BE2C (cell line): ENCODE measurements at regions not wholly inside any gene's neighbourhood (a gene's known extent, or its start where the extent isn't known, plus 50 kb on each side); places are given as distances from the start of the nearest gene placed in this dataset.
A peak's percentile ranks its signal among the peaks of the same experiment; 100 is the strongest.

ENCODE experiments used
- DNase-seq: peaks from one replicate; pipeline ENCODE4 v3.0.0-alpha.2; 2020
- H3K27me3 ChIP-seq: fragments of 250-450 bp; sonication (Bioruptor Pico); 2 replicates; pipeline ENCODE4 v1.5.1; 2020; ENCODE audit warnings: mild to moderate bottlenecking
- H3K36me3 ChIP-seq: fragments of 250-450 bp; sonication (Bioruptor Pico); 2 replicates; pipeline ENCODE4 v1.5.1; 2020; ENCODE audit warnings: mild to moderate bottlenecking
- H3K4me1 ChIP-seq: fragments of 250-450 bp; sonication (Bioruptor Pico); 2 replicates; pipeline ENCODE4 v1.5.1; 2020
- H3K4me3 ChIP-seq: 2 replicates; pipeline ENCODE4 v1.5.1; 2011; ENCODE audit warnings: low read depth, low read length
- H3K9me3 ChIP-seq: fragments of 250-450 bp; sonication (Bioruptor Pico); 2 replicates; pipeline ENCODE4 v1.5.1; 2020
- CTCF ChIP-seq: IDR thresholded peaks from 2 replicates; pipeline ENCODE4 v1.5.1; 2012; ENCODE audit warnings: mild to moderate bottlenecking, low read depth, low read length

GRCh38 chr16:50472472-50472871 is 75.7 kb upstream of the NKD1 start:
- no peak for DNase-seq
- no peaks in the 10 kb centered on the region for H3K9me3 ChIP-seq
- no peaks in the 10 kb centered on the region for H3K36me3 ChIP-seq
- H3K4me3 ChIP-seq = no peak overlapping the region
- no peak for TF ChIP-seq CTCF
- no peaks in the 10 kb centered on the region; the same call in 1 of the 2 replicates for H3K4me1 ChIP-seq
- H3K27me3 ChIP-seq = no peaks in the 10 kb centered on the region

- H3K27me3 ChIP-seq = no peaks in the 10 kb centered on the region
- no peak for TF ChIP-seq CTCF
Measured at GRCh38 chr16:50470687-50471086, 77.5 kb upstream of the NKD1 start.

GRCh38 chr16:50469744-50470321 is 78.4 kb upstream of the NKD1 start:
- Histone ChIP-seq H3K36me3 (no peaks in the 10 kb centered on the region), H3K4me1 (no peaks in the 10 kb centered on the region; the same call in 1 of the 2 replicates), H3K4me3 (no peak overlapping the region), H3K27me3 (no peaks in the 10 kb centered on the region), H3K9me3 (no peaks in the 10 kb centered on the region)
- TF ChIP-seq CTCF = no peak
- no peak for DNase-seq

More at GRCh38 chr16:50470687-50471086, 77.5 kb upstream of the NKD1 start:
- Histone ChIP-seq H3K36me3 (no peaks in the 10 kb centered on the region), H3K4me3 (no peak overlapping the region), H3K9me3 (no peaks in the 10 kb centered on the region), H3K4me1 (no peaks in the 10 kb centered on the region; the same call in 1 of the 2 replicates)
- no peak for DNase-seq

- DNase-seq = no peak
- no peaks in the 10 kb centered on the region for H3K9me3 ChIP-seq
- H3K4me1 ChIP-seq = no peaks in the 10 kb centered on the region; the same call in 1 of the 2 replicates
- H3K4me3 ChIP-seq = no peak overlapping the region
- no peaks in the 10 kb centered on the region for H3K27me3 ChIP-seq
- no peaks in the 10 kb centered on the region for H3K36me3 ChIP-seq
- TF ChIP-seq CTCF = no peak
Measured at GRCh38 chr16:50469121-50469743, 79.0 kb upstream of the NKD1 start.

GRCh38 chr16:50468749-50469078 is 79.5 kb upstream of the NKD1 start:
- no peaks in the 10 kb centered on the region for H3K9me3 ChIP-seq
- H3K36me3 ChIP-seq = no peaks in the 10 kb centered on the region
- H3K4me3 ChIP-seq = no peak overlapping the region; the same call in 1 of the 2 replicates
- no peaks in the 10 kb centered on the region; the same call in 1 of the 2 replicates for H3K4me1 ChIP-seq
- TF ChIP-seq CTCF = no peak
- H3K27me3 ChIP-seq = no peaks in the 10 kb centered on the region
- no peak for DNase-seq

- DNase-seq = peak; percentile 69
- no peaks in the 10 kb centered on the region for H3K27me3 ChIP-seq
- peak overlapping the region; percentile 45 for H3K4me3 ChIP-seq
- no peaks in the 10 kb centered on the region; the same call in 1 of the 2 replicates for H3K4me1 ChIP-seq
- no peak for TF ChIP-seq CTCF
- H3K9me3 ChIP-seq = no peaks in the 10 kb centered on the region
- no peaks in the 10 kb centered on the region for H3K36me3 ChIP-seq
Measured at GRCh38 chr16:50467943-50468748, 80.0 kb upstream of the NKD1 start.
